ENCODE measurements at regions not wholly inside any gene's neighbourhood (a gene's known extent, or its start where the extent isn't known, plus 50 kb on each side); places are given as distances from the start of the nearest gene placed in this dataset.
A peak's percentile ranks its signal among the peaks of the same experiment; 100 is the strongest.

DNA sequence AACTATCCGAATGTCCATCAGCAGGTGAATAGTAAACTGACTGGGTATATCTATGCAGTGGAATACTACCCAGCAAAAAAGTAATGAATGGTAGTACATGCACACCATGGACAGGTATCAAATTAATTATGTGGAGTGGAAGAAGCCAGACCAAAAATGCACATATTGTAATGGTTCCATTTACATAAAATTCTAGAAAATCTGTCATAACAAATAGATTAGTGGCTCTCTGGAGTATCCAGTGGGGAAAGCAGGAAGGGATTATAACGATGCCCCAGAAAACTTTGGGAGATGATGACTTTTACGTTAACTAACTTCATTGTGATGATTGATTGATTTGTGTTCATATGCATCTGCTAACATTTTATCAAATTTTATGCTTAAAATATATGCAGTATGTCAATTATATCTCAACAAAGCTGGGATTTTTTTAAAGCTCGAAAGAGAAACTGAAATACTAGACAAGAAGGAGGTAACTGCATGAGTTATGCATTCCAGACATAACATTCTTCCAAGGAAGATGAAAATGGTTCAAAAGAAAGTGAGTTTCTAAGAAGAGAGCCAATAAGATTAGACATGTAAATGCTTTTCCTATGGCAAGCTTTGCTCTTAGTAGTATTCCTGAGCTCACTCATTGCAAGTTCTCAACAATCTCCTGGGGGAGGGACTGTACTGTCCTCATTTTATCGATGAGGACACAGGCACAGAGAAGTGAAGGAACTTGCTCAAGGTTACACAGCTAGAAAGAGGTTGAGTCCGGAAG is 58.6 kb upstream of the MSX1 start:
- Histone ChIP-seq H3K79me2 (ENCODE audit: control insufficient read depth, insufficient read depth, low read length, poor library complexity) (no peaks in the 10 kb centered on the region), H3K27ac (ENCODE audit: low read depth, low read length) (no peak overlapping the region), H3K4me3 (ENCODE audit: low read depth, low read length) (no peak overlapping the region), H4K91ac (ENCODE audit: low read depth, low read length) (no peak overlapping the region), H3K27me3 (ENCODE audit: insufficient read depth, low read length) (no peaks in the 10 kb centered on the region), H3K4ac (ENCODE audit: low read depth, low read length) (no peak overlapping the region), H3K14ac (ENCODE audit: low read length) (no peak overlapping the region), H3K9me3 (ENCODE audit: insufficient read depth, low read depth, low read length) (peaks cover 5% of the 10 kb centered on the region), H4K8ac (ENCODE audit: low read depth, low read length) (no peak overlapping the region), H3K79me1 (ENCODE audit: low read length) (no peaks in the 10 kb centered on the region), H2BK120ac (ENCODE audit: insufficient read depth, low read length, poor library complexity) (no peak overlapping the region), H4K12ac (ENCODE audit: low read depth, low read length) (no peak overlapping the region), H3K4me1 (ENCODE audit: control insufficient read depth in 1 of 2, insufficient read depth in 2 of 2, low read length in 2 of 2) (peaks cover 5 to 6% of the 10 kb centered on the region in 2 experiments), H2AFZ (ENCODE audit: insufficient read depth, low read length, poor library complexity) (no peak overlapping the region), H2BK5ac (ENCODE audit: low read depth, low read length, poor library complexity) (no peak overlapping the region), H2AK5ac (ENCODE audit: low read length) (no peak overlapping the region), H3K4me2 (ENCODE audit: low read length) (no peak overlapping the region), H3K18ac (ENCODE audit: low read length) (no peak overlapping the region), H3K9ac (ENCODE audit: low read length) (no peak overlapping the region), H2BK12ac (ENCODE audit: low read length) (no peak overlapping the region), H3K23ac (ENCODE audit: low read length) (no peak overlapping the region), H3K36me3 (ENCODE audit: control insufficient read depth in 1 of 2, insufficient read depth in 2 of 2, low read length in 2 of 2) (no peaks in the 10 kb centered on the region)
- DNase-seq = peak in 1 of 2 donors; percentile 4
- no CpG with 5 or more reads among the region's 6 CpGs for WGBS (ENCODE audit: extremely low coverage, insufficient coverage, insufficient read length)

DNA sequence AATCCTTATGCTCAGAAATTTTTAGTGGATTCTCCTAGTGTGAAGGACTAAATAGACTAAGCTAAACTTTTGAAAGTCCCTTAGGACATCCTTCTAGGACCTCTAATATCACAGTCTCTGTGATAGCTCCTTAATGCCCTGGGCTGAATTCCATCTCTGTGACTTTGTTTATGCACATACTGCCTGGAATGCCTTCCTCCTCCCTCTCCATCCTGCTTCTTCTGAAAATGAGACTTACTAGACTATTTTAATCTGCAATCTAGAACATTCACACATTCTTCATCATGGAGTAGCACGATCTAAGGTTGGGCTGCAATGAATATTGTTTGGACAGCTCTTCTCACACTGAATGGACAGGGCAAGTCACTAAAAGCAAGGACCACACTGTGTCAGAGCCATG is 65.0 kb upstream of the MSX1 start:
- no peak overlapping the region for H3K9ac ChIP-seq (ENCODE audit: low read length)
- H2AFZ ChIP-seq (ENCODE audit: insufficient read depth, low read length, poor library complexity) = no peak overlapping the region
- H3K14ac ChIP-seq (ENCODE audit: low read length) = no peak overlapping the region
- no peak overlapping the region for H4K91ac ChIP-seq (ENCODE audit: low read depth, low read length)
- H2BK5ac ChIP-seq (ENCODE audit: low read depth, low read length, poor library complexity) = no peak overlapping the region
- H3K4me1 ChIP-seq (ENCODE audit: control insufficient read depth in 1 of 2, insufficient read depth in 2 of 2, low read length in 2 of 2) = no peaks in the 10 kb centered on the region
- H2BK120ac ChIP-seq (ENCODE audit: insufficient read depth, low read length, poor library complexity) = no peak overlapping the region
- H3K9me3 ChIP-seq (ENCODE audit: insufficient read depth, low read depth, low read length) = peaks cover 5% of the 10 kb centered on the region
- H2AK5ac ChIP-seq (ENCODE audit: low read length) = no peak overlapping the region
- H3K79me1 ChIP-seq (ENCODE audit: low read length) = no peaks in the 10 kb centered on the region
- WGBS (ENCODE audit: extremely low coverage, insufficient coverage, insufficient read length) = no CpG with 5 or more reads among the region's 1 CpG
- no peak for DNase-seq
- no peak overlapping the region for H3K27ac ChIP-seq (ENCODE audit: low read depth, low read length)
- no peak overlapping the region for H3K4ac ChIP-seq (ENCODE audit: low read depth, low read length)
- no peak overlapping the region for H3K4me2 ChIP-seq (ENCODE audit: low read length)
- H3K23ac ChIP-seq (ENCODE audit: low read length) = no peak overlapping the region
- H2BK12ac ChIP-seq (ENCODE audit: low read length) = no peak overlapping the region
- H3K4me3 ChIP-seq (ENCODE audit: low read depth, low read length) = no peak overlapping the region
- H3K79me2 ChIP-seq (ENCODE audit: control insufficient read depth, insufficient read depth, low read length, poor library complexity) = no peaks in the 10 kb centered on the region
- no peak overlapping the region for H4K8ac ChIP-seq (ENCODE audit: low read depth, low read length)
- no peaks in the 10 kb centered on the region for H3K36me3 ChIP-seq (ENCODE audit: control insufficient read depth in 1 of 2, insufficient read depth in 2 of 2, low read length in 2 of 2)
- no peak overlapping the region for H4K12ac ChIP-seq (ENCODE audit: low read depth, low read length)
- no peak overlapping the region for H3K18ac ChIP-seq (ENCODE audit: low read length)
- no peaks in the 10 kb centered on the region for H3K27me3 ChIP-seq (ENCODE audit: insufficient read depth, low read length)

DNA sequence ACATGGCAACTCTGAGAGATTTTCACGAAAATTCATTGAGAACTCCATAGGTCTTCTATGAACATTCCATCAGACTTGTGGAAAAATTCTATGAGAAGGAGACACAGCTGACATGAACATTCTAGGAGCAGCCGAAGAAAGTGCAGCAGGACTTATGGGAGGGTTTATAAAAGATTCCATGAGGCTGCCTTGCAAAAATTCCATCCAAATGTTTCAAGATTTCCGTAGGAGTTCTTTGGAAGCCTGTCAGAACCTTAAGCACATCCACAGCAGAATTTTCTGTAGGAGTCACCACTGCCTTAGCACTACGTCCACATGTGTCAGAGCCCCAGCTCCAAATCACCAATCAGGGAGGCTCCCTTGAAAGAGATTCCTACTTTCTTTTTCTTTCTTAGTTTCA is 67.0 kb upstream of the MSX1 start:
- Histone ChIP-seq H3K4me3 (ENCODE audit: low read depth, low read length) (no peak overlapping the region), H3K4me1 (ENCODE audit: control insufficient read depth in 1 of 2, insufficient read depth in 2 of 2, low read length in 2 of 2) (no peaks in the 10 kb centered on the region), H3K27ac (ENCODE audit: low read depth, low read length) (no peak overlapping the region), H2BK5ac (ENCODE audit: low read depth, low read length, poor library complexity) (no peak overlapping the region), H4K8ac (ENCODE audit: low read depth, low read length) (no peak overlapping the region), H4K91ac (ENCODE audit: low read depth, low read length) (no peak overlapping the region), H3K14ac (ENCODE audit: low read length) (no peak overlapping the region), H3K18ac (ENCODE audit: low read length) (no peak overlapping the region), H3K36me3 (ENCODE audit: control insufficient read depth in 1 of 2, insufficient read depth in 2 of 2, low read length in 2 of 2) (no peaks in the 10 kb centered on the region), H3K23ac (ENCODE audit: low read length) (no peak overlapping the region), H3K4me2 (ENCODE audit: low read length) (no peak overlapping the region), H2BK12ac (ENCODE audit: low read length) (no peak overlapping the region), H3K79me1 (ENCODE audit: low read length) (no peaks in the 10 kb centered on the region), H3K4ac (ENCODE audit: low read depth, low read length) (no peak overlapping the region), H3K9me3 (ENCODE audit: insufficient read depth, low read depth, low read length) (peaks cover 11% of the 10 kb centered on the region), H3K79me2 (ENCODE audit: control insufficient read depth, insufficient read depth, low read length, poor library complexity) (no peaks in the 10 kb centered on the region), H2AK5ac (ENCODE audit: low read length) (no peak overlapping the region), H2BK120ac (ENCODE audit: insufficient read depth, low read length, poor library complexity) (no peak overlapping the region), H2AFZ (ENCODE audit: insufficient read depth, low read length, poor library complexity) (no peak overlapping the region), H4K12ac (ENCODE audit: low read depth, low read length) (no peak overlapping the region), H3K27me3 (ENCODE audit: insufficient read depth, low read length) (no peaks in the 10 kb centered on the region), H3K9ac (ENCODE audit: low read length) (no peak overlapping the region)
- no CpG with 5 or more reads among the region's 4 CpGs for WGBS (ENCODE audit: extremely low coverage, insufficient coverage, insufficient read length)
- DNase-seq = no peak

DNA sequence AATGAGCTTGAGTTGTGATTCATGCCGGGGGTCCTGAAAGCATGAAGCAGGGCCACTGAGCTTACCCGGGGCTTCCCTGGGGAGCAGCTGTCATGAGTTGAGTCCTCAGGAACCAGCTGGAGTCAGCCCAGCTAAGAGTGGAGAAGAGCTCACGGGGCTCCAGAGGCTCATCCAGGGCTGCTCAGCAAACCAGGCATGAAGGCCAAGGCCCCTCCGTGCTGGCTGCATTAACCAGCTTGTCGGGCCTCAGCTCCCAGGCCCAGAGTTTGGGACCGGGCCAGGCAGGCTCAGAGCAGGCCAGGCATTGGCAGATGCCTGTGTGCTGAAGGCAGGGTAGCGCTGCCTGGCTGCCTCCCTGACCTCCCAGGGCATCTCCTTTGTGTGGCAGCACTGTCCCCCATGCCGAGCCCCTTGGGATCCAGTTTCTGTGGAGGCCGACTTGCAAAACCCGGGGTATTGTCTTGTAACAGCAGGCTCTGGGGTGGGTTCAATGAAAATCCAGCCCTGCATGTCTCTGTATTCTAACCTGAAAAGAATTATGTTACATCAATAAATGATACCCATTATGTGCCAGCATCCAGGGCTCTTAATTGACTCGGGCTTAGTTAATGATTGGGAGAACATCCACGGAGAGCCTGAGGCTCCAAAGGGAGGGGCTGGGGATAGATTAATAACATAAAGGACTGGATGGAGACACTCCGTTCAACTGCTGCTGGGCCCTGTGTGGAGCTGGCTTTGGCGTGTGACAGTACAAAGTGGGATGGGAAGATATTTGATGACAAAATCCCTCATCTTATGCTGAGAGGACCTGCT is 68.0 kb upstream of the MSX1 start:
- no CpG with 5 or more reads among the region's 14 CpGs for WGBS (ENCODE audit: extremely low coverage, insufficient coverage, insufficient read length)
- no peak overlapping the region for H3K27ac ChIP-seq (ENCODE audit: low read depth, low read length)

More for the DNA sequence above, 68.0 kb upstream of the MSX1 start:
- Histone ChIP-seq H3K9ac (ENCODE audit: low read length) (no peak overlapping the region), H3K4me2 (ENCODE audit: low read length) (no peak overlapping the region), H4K91ac (ENCODE audit: low read depth, low read length) (no peak overlapping the region), H2BK120ac (ENCODE audit: insufficient read depth, low read length, poor library complexity) (no peak overlapping the region), H3K9me3 (ENCODE audit: insufficient read depth, low read depth, low read length) (peaks cover 12% of the 10 kb centered on the region), H3K4me3 (ENCODE audit: low read depth, low read length) (no peak overlapping the region), H3K79me2 (ENCODE audit: control insufficient read depth, insufficient read depth, low read length, poor library complexity) (no peaks in the 10 kb centered on the region), H3K18ac (ENCODE audit: low read length) (no peak overlapping the region), H2AFZ (ENCODE audit: insufficient read depth, low read length, poor library complexity) (no peak overlapping the region), H2BK12ac (ENCODE audit: low read length) (no peak overlapping the region), H3K4me1 (ENCODE audit: control insufficient read depth in 1 of 2, insufficient read depth in 2 of 2, low read length in 2 of 2) (no peaks in the 10 kb centered on the region), H4K12ac (ENCODE audit: low read depth, low read length) (no peak overlapping the region), H4K8ac (ENCODE audit: low read depth, low read length) (no peak overlapping the region), H3K36me3 (ENCODE audit: control insufficient read depth in 1 of 2, insufficient read depth in 2 of 2, low read length in 2 of 2) (no peaks in the 10 kb centered on the region), H3K23ac (ENCODE audit: low read length) (no peak overlapping the region), H2BK5ac (ENCODE audit: low read depth, low read length, poor library complexity) (no peak overlapping the region), H3K27me3 (ENCODE audit: insufficient read depth, low read length) (no peaks in the 10 kb centered on the region), H3K79me1 (ENCODE audit: low read length) (no peaks in the 10 kb centered on the region), H3K14ac (ENCODE audit: low read length) (no peak overlapping the region), H2AK5ac (ENCODE audit: low read length) (no peak overlapping the region), H3K4ac (ENCODE audit: low read depth, low read length) (no peak overlapping the region)
- no peak for DNase-seq

Measured in trophoblast cell (in vitro differentiated cells and primary cell).